Loucy (cell line): ENCODE measurements at regions not wholly inside any gene's neighbourhood (a gene's known extent, or its start where the extent isn't known, plus 50 kb on each side); places are given as distances from the start of the nearest gene placed in this dataset.

Source experiments
- H2AFZ ChIP-seq: fragments of 200-600 bp; sonication (generic); 2 replicates; pipeline ENCODE4 v1.6.0; 2016; ENCODE audit warnings: antibody characterized with exemption, mild to moderate bottlenecking, low read length, moderate library complexity
- H3F3A ChIP-seq: fragments of 200-600 bp; 2 replicates; pipeline ENCODE4 v1.6.0; 2016; ENCODE audit warnings: antibody characterized with exemption, low read depth, mild to moderate bottlenecking
- H3K27me3 ChIP-seq: fragments of 200-600 bp; sonication (generic); 2 replicates; pipeline ENCODE4 v1.6.1; 2014; ENCODE audit warnings: low read length, mild to moderate bottlenecking; ENCODE audit not compliant: insufficient read depth, poor library complexity, severe bottlenecking
- H3K36me3 ChIP-seq: fragments of 200-600 bp; sonication (generic); 2 replicates; pipeline ENCODE4 v1.6.1; 2016; ENCODE audit warnings: low read length; ENCODE audit not compliant: insufficient read depth
- H3K4me1 ChIP-seq: fragments of 200-600 bp; sonication (generic); 2 replicates; pipeline ENCODE4 v1.5.1; 2014; ENCODE audit warnings: low read length, mild to moderate bottlenecking; ENCODE audit not compliant: insufficient read depth, poor library complexity, severe bottlenecking
- H3K4me2 ChIP-seq: fragments of 200-600 bp; sonication (generic); 2 replicates; pipeline ENCODE4 v1.6.0; 2014; ENCODE audit warnings: antibody characterized with exemption, low read length, low read depth, mild to moderate bottlenecking; ENCODE audit not compliant: poor library complexity, severe bottlenecking
- H3K4me3 ChIP-seq: fragments of 200-600 bp; sonication (generic); 2 replicates; pipeline ENCODE4 v1.5.1; 2014; ENCODE audit warnings: low read length, mild to moderate bottlenecking, mixed read lengths; ENCODE audit not compliant: poor library complexity, severe bottlenecking
- H3K79me2 ChIP-seq: fragments of 200-600 bp; sonication (generic); 2 replicates; pipeline ENCODE4 v1.6.1; 2014; ENCODE audit warnings: low read length; ENCODE audit not compliant: insufficient read depth
- H3K9ac ChIP-seq: fragments of 200-600 bp; sonication (generic); 2 replicates; pipeline ENCODE4 v1.6.0; 2014; ENCODE audit warnings: mild to moderate bottlenecking, low read depth, low read length, moderate library complexity; ENCODE audit not compliant: poor library complexity, severe bottlenecking
- H3K9me2 ChIP-seq: fragments of 200-600 bp; sonication (generic); replicated peaks from 2 replicates; pipeline ENCODE4 v1.6.1; 2016; ENCODE audit warnings: low read depth, low read length, mixed read lengths
- H3K9me3 ChIP-seq: fragments of 200-600 bp; sonication (generic); 2 replicates; pipeline ENCODE4 v1.6.1; 2014; ENCODE audit warnings: mild to moderate bottlenecking, antibody characterized with exemption, low read length, low read depth; ENCODE audit not compliant: insufficient read depth
- H4K20me1 ChIP-seq: fragments of 200-600 bp; sonication (generic); 2 replicates; pipeline ENCODE4 v1.6.0; 2014; ENCODE audit warnings: antibody characterized with exemption, low read length, mild to moderate bottlenecking; ENCODE audit not compliant: insufficient read depth, poor library complexity, severe bottlenecking
- EZH2phosphoT487 ChIP-seq: fragments of 200-600 bp; IDR thresholded peaks from 2 replicates; pipeline ENCODE4 v1.6.1; 2018; ENCODE audit warnings: antibody characterized with exemption, mild to moderate bottlenecking, moderate library complexity, borderline replicate concordance
- TF ChIP-seq, protein P1 (sequence below): fragments of 200-600 bp; sonication (generic); conservative IDR thresholded peaks from 2 replicates; pipeline ENCODE4 v1.5.1; 2014; ENCODE audit warnings: mild to moderate bottlenecking, antibody characterized with exemption, low read length

DNA sequence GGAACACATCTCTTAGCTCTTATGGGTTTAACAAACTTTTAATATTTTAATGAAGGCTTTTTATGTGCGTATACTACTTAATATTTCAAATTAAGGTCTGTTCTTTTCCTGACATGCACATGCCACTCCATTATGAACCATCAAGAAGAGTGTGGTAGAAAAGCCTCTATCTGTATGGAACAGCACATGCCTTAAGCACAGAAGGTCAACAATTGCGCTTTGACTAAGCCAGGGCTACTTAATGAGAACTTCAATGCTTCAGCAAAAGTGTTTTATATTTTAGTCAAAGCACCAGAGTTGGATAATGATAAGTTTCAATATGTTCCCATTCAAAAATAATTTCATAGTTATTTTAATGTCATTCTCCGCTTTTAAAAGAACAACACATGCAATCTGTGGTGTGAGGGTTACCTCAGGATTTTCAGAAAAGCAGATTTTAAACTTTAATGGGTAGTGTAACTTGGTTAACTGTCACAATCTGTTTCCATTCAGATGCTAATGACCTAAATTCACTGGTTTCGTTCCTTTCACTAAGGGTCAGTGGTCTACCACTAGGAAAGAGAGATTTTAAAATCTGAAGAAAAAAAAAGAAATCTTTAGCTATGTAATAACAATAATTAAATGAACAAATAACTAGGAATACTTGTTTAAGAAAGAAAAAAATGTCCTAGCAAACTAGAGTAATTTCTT is 193.4 kb upstream of the NOVA1 start:
- TF ChIP-seq EZH2phosphoT487: no peak
- TF ChIP-seq, protein P1, sequence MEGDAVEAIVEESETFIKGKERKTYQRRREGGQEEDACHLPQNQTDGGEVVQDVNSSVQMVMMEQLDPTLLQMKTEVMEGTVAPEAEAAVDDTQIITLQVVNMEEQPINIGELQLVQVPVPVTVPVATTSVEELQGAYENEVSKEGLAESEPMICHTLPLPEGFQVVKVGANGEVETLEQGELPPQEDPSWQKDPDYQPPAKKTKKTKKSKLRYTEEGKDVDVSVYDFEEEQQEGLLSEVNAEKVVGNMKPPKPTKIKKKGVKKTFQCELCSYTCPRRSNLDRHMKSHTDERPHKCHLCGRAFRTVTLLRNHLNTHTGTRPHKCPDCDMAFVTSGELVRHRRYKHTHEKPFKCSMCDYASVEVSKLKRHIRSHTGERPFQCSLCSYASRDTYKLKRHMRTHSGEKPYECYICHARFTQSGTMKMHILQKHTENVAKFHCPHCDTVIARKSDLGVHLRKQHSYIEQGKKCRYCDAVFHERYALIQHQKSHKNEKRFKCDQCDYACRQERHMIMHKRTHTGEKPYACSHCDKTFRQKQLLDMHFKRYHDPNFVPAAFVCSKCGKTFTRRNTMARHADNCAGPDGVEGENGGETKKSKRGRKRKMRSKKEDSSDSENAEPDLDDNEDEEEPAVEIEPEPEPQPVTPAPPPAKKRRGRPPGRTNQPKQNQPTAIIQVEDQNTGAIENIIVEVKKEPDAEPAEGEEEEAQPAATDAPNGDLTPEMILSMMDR: no peak
- H3K27me3 ChIP-seq: no peaks in the 10 kb centered on the region
- H3K79me2 ChIP-seq: no peaks in the 10 kb centered on the region
- H3K9me3 ChIP-seq: no peaks in the 10 kb centered on the region
- H3F3A ChIP-seq: no peaks in the 10 kb centered on the region
- no peak overlapping the region for H3K4me2 ChIP-seq
- no peaks in the 10 kb centered on the region for H3K4me1 ChIP-seq
- H2AFZ ChIP-seq: no peak overlapping the region
- H3K9me2 ChIP-seq: no peaks in the 10 kb centered on the region
- H3K36me3 ChIP-seq: no peaks in the 10 kb centered on the region
- no peak overlapping the region for H3K4me3 ChIP-seq
- no peaks in the 10 kb centered on the region for H4K20me1 ChIP-seq
- H3K9ac ChIP-seq: no peak overlapping the region

DNA sequence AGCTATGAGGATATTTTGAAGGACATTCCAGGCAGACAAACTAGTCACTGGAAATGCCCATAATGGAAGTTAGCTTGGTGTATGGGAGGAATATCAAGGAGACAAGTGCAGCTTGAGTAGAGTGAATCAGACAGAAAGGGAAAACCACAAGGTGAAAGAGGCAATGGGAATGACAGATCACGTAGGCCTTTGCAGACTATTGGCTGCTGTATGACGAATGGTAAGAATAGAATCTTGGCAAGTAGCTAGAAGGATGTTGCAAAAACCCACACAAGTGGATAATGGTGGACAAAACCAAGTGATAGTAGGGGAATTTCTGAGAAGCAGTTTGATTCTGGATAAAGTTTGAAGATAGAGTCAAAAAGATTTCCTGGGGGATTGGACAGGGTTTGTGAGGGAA is 196.9 kb upstream of the NOVA1 start:
- Histone ChIP-seq H3K4me3 (no peak overlapping the region), H3K79me2 (no peaks in the 10 kb centered on the region), H3F3A (no peaks in the 10 kb centered on the region), H3K9me3 (no peaks in the 10 kb centered on the region), H3K9ac (no peak overlapping the region), H3K4me1 (no peaks in the 10 kb centered on the region), H3K27me3 (no peaks in the 10 kb centered on the region), H3K36me3 (no peaks in the 10 kb centered on the region), H2AFZ (no peak overlapping the region), H3K9me2 (no peaks in the 10 kb centered on the region), H3K4me2 (no peak overlapping the region), H4K20me1 (no peaks in the 10 kb centered on the region)
- TF ChIP-seq EZH2phosphoT487: no peak

DNA sequence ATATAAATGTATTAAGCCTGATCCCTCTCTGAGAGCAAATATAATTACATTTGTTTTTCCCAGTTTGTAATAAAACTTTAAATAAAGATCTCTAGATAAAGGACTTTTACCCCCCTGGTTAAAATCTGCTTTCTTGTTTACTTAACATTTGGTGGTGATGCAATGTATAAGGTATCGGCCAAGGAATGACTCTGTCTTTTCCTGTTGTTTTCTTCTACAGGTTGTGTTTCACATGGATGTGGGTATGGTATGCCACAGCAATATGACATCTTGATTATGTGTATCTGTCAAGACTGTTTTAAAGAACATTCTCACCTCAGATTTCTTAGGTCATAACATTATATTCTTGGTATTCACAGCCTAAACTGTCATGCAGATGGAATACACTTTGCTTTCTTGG is 210.6 kb upstream of the NOVA1 start:
- Histone ChIP-seq H3K79me2 (no peaks in the 10 kb centered on the region), H3K9me2 (no peaks in the 10 kb centered on the region), H3K4me2 (no peak overlapping the region), H2AFZ (no peak overlapping the region), H3K27me3 (no peaks in the 10 kb centered on the region), H3K4me1 (no peaks in the 10 kb centered on the region), H3K4me3 (no peak overlapping the region), H4K20me1 (no peaks in the 10 kb centered on the region), H3K9ac (no peak overlapping the region), H3K9me3 (no peaks in the 10 kb centered on the region), H3F3A (no peaks in the 10 kb centered on the region), H3K36me3 (no peaks in the 10 kb centered on the region)
- TF ChIP-seq EZH2phosphoT487: no peak
- TF ChIP-seq, protein P1: no peak

DNA sequence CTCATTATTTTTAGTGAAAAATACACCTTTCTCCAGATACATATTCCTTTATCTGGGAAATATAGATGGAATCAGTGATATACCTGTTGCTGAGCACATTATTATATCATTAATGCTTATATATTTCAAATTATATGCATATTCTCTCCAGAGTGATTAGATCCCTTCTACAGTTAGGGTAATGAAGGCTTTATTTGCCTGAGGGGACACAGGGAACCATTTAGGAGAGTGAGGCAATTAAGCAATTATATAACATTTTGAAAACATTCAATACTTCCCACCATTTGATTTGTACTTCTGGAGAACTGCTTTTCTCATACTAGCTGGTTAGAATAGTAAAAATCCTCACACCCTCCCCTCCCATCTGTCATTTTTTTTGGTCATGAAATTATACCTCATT is 212.8 kb upstream of the NOVA1 start:
- H3F3A ChIP-seq: no peaks in the 10 kb centered on the region
- H3K4me1 ChIP-seq: no peaks in the 10 kb centered on the region
- H3K9ac ChIP-seq: no peak overlapping the region
- H3K9me2 ChIP-seq: no peaks in the 10 kb centered on the region
- H4K20me1 ChIP-seq: no peaks in the 10 kb centered on the region
- no peaks in the 10 kb centered on the region for H3K79me2 ChIP-seq
- no peaks in the 10 kb centered on the region for H3K9me3 ChIP-seq
- no peak overlapping the region for H2AFZ ChIP-seq
- no peak for TF ChIP-seq EZH2phosphoT487
- TF ChIP-seq, protein P1: no peak
- H3K4me3 ChIP-seq: no peak overlapping the region
- no peaks in the 10 kb centered on the region for H3K27me3 ChIP-seq
- no peak overlapping the region for H3K4me2 ChIP-seq
- no peaks in the 10 kb centered on the region for H3K36me3 ChIP-seq
